BLaER1 treated with 17β-estradiol and CSF1 and Interleukin-3, amounts not matched to agents 10 nM and 100 nM (cell line): ENCODE measurements at regions not wholly inside any gene's neighbourhood (a gene's known extent, or its start where the extent isn't known, plus 50 kb on each side); places are given as distances from the start of the nearest gene placed in this dataset.
"Not testable (repeated sequence)": the region's sequence is repeated elsewhere in the genome, so short reads cannot be mapped to it uniquely, and the experiment has no call there.

Source experiments
- H3K27ac ChIP-seq, 11 experiments: shearing (Covaris generic); formaldehyde crosslinking; 2 replicates each; pipeline ENCODE4 v1.8.1; 2022
- H3K27me3 ChIP-seq, 11 experiments: shearing (Covaris generic); formaldehyde crosslinking; 2 replicates each; pipeline ENCODE4 v1.8.1; 2022
- H3K36me3 ChIP-seq, 11 experiments: shearing (Covaris generic); formaldehyde crosslinking; 2 replicates each; pipeline ENCODE4 v1.8.1; 2022
- H3K4me1 ChIP-seq, 10 experiments: shearing (Covaris generic); formaldehyde crosslinking; 2 replicates each; pipeline ENCODE4 v1.8.1; 2022
- H3K4me2 ChIP-seq, 11 experiments: shearing (Covaris generic); formaldehyde crosslinking; 2 replicates each; pipeline ENCODE4 v1.8.1; 2022
- H3K4me3 ChIP-seq, 10 experiments: shearing (Covaris generic); formaldehyde crosslinking; 2 replicates each; pipeline ENCODE4 v1.8.1; 2022
- H3K9ac ChIP-seq, 11 experiments: shearing (Covaris generic); formaldehyde crosslinking; 2 replicates each; pipeline ENCODE4 v1.8.1; 2022
- H3K9me3 ChIP-seq, 11 experiments: shearing (Covaris generic); formaldehyde crosslinking; replicated peaks in 1 of 11; 2 replicates each; pipeline ENCODE4 v1.8.1; 2022
- H4K20me1 ChIP-seq, 11 experiments: shearing (Covaris generic); formaldehyde crosslinking; 2 replicates each; pipeline ENCODE4 v1.8.1; 2022
- Cebpa-rat ChIP-seq, 11 experiments: shearing (Covaris generic); IDR thresholded peaks; 2 replicates each; pipeline ENCODE4 v1.8.1; 2022

DNA sequence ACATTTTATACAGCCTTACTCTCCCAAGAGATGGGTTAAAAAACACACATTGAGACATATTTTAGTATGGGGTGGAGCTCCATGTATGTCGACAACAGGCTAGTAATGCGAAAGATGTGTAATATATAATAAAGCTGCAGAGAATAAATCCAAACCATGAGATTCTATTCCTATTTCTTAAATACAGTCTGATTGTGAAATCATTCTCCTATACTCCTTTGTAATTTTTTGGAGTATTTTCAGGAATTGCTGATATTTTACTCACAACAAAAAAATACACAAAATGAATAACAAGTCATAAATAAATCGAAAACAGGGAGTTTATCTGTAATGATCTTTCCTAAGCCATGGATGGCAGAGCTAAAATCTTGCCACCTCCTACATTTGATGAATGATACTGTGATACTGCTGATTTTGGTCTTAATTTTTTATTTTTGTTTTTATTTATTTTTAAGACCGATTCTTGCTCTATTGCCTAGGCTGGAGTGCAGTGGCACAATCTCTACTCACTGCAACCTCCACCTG is 173.5 kb upstream of the KLF6 start:
- Histone ChIP-seq H3K4me2 (no peak overlapping the region), H3K9ac (no peak overlapping the region), H3K4me3 (no peak overlapping the region), H3K4me1 (peaks cover 0 to 19% (median 9%) of the 10 kb centered on the region in 10 experiments; a peak in 13 of 20 replicates), H3K27me3 (no peaks in the 10 kb centered on the region), H3K27ac (no peak overlapping the region), H4K20me1 (no peaks in the 10 kb centered on the region), H3K9me3 (no peaks in the 10 kb centered on the region), H3K36me3 (no peaks in the 10 kb centered on the region)
- no peak for TF ChIP-seq Cebpa-rat (IDR thresholded peaks at IDR 0.05)

DNA sequence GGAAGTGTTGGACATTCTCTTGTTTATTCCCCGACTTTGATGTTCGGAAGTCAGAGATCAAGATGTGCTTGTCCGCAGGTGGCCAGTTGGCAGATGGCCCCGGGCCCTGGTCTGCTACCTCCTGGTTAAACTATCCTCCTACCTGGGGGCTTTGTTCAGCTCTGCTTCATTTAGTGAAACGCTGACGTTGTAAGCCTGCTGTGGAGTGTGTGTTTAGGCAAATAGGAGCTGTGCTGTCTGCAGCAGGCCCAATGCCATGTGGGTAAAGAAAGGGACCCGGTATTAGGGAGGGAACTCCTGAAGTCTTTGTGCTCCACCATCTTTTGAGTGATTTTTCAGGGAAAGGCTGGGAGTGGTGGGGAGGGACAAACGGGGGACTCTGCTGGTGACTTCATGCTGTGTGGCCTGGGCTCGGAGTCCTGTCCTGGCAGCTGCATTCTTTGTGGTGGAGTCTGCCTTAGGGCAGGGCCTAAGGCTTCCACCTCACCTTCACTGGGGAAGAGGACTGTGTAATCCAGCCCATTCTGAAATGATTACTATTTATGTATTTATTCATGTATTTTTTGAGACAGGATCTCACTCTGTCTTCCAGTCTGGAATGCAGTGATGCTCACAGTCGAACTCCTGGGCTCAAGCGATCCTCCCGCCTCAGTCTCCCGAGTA is 171.1 kb upstream of the KLF6 start:
- Histone ChIP-seq H3K9ac (no peak overlapping the region), H3K27ac (no peak overlapping the region), H3K27me3 (no peaks in the 10 kb centered on the region), H3K4me1 (peaks cover 0 to 17% (median 8%) of the 10 kb centered on the region in 10 experiments; a peak in 13 of 20 replicates), H3K36me3 (no peaks in the 10 kb centered on the region), H4K20me1 (no peaks in the 10 kb centered on the region), H3K9me3 (no peaks in the 10 kb centered on the region), H3K4me3 (no peak overlapping the region), H3K4me2 (no peak overlapping the region)
- no peak for TF ChIP-seq Cebpa-rat (IDR thresholded peaks at IDR 0.05)

DNA sequence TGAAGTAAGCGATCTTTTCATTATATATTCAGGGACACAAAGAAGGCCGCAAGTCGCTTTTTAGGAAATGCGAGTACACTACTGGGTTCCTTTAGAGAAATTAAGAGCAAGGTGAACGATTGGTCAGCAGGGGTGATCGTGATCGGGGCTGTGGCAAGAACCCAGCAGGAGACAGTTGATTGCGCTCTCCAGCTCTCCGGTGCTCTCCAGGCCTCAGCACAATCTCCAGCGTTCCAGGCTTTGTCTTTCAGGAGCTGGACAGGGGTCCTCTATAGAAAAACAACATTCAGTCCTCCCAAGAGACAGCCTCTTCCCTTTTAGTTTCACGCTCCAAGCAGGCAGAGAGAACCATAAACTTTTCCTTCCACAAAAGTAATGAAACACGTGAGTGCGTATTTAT is 170.5 kb upstream of the KLF6 start:
- Histone ChIP-seq H3K36me3 (no peaks in the 10 kb centered on the region), H3K4me3 (no peak overlapping the region), H3K27ac (no peak overlapping the region), H3K4me1 (peaks cover 0 to 11% (median 7%) of the 10 kb centered on the region in 10 experiments; a peak in 12 of 20 replicates), H4K20me1 (no peaks in the 10 kb centered on the region), H3K9ac (no peak overlapping the region), H3K4me2 (no peak overlapping the region), H3K9me3 (no peaks in the 10 kb centered on the region), H3K27me3 (no peaks in the 10 kb centered on the region)
- TF ChIP-seq Cebpa-rat (IDR thresholded peaks at IDR 0.05): no peak

DNA sequence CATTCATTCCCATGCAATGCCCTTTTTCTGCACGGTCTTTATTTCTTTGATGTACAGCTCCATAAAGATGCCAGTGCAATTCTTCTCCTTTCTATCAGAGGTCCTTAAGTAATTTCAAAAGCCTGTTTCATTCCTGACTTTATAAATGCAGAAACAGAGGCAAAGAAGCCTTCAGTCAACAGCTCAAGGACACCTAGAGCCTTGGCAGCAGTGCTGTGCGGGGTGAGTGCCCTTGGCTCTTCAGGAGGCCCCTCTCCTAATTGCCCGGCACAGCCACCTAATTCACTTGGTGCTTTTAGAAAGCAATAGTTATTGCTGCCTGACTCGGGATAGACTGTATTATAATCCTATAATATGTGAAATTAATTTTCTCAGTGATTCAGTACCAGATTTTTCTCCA is 169.6 kb upstream of the KLF6 start:
- Histone ChIP-seq H4K20me1 (no peaks in the 10 kb centered on the region), H3K27ac (no peak overlapping the region), H3K4me2 (no peak overlapping the region), H3K4me1 (peaks cover 0 to 4% (median 1%) of the 10 kb centered on the region in 10 experiments; a peak in 8 of 20 replicates), H3K9ac (no peak overlapping the region), H3K4me3 (no peak overlapping the region), H3K9me3 (no peaks in the 10 kb centered on the region), H3K27me3 (no peaks in the 10 kb centered on the region), H3K36me3 (no peaks in the 10 kb centered on the region)
- TF ChIP-seq Cebpa-rat (IDR thresholded peaks at IDR 0.05): no peak

DNA sequence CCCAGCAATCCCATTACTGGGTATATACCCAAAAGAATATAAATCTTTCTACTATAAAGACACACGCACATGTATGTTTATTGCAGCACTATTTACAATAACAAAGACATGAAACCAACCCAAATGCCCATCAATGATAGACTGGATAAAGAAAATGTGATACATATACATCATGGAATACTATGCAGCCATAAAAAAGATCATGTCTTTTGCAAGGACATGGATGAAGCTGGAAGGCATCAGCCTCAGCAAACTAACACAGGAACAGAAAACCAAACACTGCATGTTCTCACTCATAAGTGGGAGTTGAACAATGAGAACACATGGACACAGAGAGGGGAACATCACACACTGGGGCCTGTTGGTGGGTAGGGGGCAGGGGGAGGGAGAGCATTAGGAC is 169.0 kb upstream of the KLF6 start:
- H4K20me1 ChIP-seq, H3K27ac ChIP-seq, H3K36me3 ChIP-seq, H3K4me2 ChIP-seq, H3K4me1 ChIP-seq, H3K9me3 ChIP-seq, H3K4me3 ChIP-seq, H3K27me3 ChIP-seq, H3K9ac ChIP-seq: not testable (repeated sequence)

DNA sequence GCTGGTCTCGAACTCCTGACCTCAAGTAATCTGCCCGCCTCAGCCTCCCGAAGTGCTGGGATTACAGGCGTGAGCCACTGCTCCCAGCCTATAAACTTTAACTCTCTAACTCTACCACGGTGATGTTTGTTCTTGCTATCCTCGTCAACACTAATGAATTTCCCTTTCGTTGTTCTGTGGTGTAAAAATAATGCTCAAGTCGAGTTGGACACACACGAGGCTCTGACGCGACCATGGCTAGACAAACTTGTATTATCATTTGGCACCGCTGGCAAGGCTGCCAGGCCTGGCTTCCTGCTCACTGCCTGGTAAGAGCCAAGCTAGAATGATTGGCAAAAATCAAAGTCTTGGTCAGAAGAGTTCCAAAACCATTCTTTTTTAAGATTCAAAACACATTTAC is 167.0 kb upstream of the KLF6 start:
- no peak for TF ChIP-seq Cebpa-rat (IDR thresholded peaks at IDR 0.05)
- no peaks in the 10 kb centered on the region for H3K9me3 ChIP-seq
- no peak overlapping the region for H3K4me2 ChIP-seq
- H3K4me3 ChIP-seq: no peak overlapping the region
- no peaks in the 10 kb centered on the region for H3K27me3 ChIP-seq
- H3K36me3 ChIP-seq: no peaks in the 10 kb centered on the region
- H3K4me1 ChIP-seq: peaks cover 0 to 5% (median 0%) of the 10 kb centered on the region in 10 experiments; a peak in 3 of 20 replicates
- H3K9ac ChIP-seq: no peak overlapping the region
- H4K20me1 ChIP-seq: no peaks in the 10 kb centered on the region
- H3K27ac ChIP-seq: no peak overlapping the region

DNA sequence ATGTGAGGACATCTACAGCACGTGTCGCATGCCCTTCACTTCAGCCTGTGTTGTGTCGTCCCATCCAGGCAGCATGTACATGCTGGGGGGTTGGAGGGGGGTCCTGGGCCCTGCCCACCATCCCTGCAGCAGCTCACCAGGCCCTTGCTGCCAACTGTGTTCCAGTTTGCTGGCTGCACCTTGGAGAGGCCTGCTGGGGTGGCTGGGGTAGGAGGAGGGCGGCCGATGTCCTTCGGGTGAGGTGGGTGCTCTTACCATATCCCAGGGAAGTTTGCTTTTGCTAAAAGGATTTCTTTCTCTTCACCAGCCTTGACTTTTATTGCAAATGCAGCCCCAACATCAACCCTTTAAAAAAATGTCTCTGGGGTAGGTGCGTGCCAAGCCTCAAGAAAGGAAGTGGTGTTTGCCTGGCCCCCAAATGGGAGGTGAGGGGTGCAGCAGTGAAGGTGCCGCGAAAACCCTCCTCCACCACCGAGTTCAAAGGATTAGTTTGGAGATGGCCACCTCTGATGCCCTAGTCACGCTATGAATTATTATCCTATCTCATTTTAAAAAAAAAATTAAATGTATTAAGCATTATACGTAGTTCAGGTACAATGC is 165.8 kb upstream of the KLF6 start:
- Histone ChIP-seq H4K20me1 (no peaks in the 10 kb centered on the region), H3K27me3 (no peaks in the 10 kb centered on the region), H3K4me1 (peaks cover 0 to 11% (median 0%) of the 10 kb centered on the region in 10 experiments; a peak in 4 of 20 replicates), H3K4me3 (no peak overlapping the region), H3K27ac (no peak overlapping the region), H3K4me2 (no peak overlapping the region), H3K9me3 (no peaks in the 10 kb centered on the region), H3K9ac (no peak overlapping the region), H3K36me3 (no peaks in the 10 kb centered on the region)
- no peak for TF ChIP-seq Cebpa-rat (IDR thresholded peaks at IDR 0.05)

DNA sequence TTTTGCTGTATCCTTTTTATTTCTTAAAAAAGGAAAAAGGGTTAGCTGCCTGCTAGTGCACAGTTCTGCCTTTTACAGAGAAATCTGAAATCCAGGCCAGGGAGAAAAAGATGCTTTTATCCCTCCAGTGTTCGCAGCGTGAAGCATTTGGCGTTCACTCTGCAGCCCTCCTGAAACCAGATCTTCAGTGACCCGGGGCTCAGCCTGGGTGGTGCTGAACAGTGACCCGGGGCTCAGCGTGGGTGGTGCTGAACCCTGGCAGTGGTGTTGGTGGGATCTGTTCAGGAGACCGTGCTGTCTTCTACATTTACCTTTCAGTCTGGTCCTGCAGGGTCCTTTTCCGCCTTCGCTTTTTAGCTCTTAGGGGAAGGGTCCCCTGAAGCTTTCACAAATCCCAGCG is 164.7 kb upstream of the KLF6 start:
- peaks cover 0 to 11% (median 0%) of the 10 kb centered on the region in 10 experiments; a peak in 4 of 20 replicates for H3K4me1 ChIP-seq
- H3K27me3 ChIP-seq: no peaks in the 10 kb centered on the region
- no peaks in the 10 kb centered on the region for H4K20me1 ChIP-seq
- peaks cover 0 to 3% (median 1%) of the 10 kb centered on the region in 11 experiments; a peak in 6 of 22 replicates for H3K9me3 ChIP-seq
- H3K27ac ChIP-seq: no peak overlapping the region
- H3K4me2 ChIP-seq: no peak overlapping the region
- H3K4me3 ChIP-seq: no peak overlapping the region
- H3K9ac ChIP-seq: no peak overlapping the region
- no peak for TF ChIP-seq Cebpa-rat (IDR thresholded peaks at IDR 0.05)
- no peaks in the 10 kb centered on the region for H3K36me3 ChIP-seq

DNA sequence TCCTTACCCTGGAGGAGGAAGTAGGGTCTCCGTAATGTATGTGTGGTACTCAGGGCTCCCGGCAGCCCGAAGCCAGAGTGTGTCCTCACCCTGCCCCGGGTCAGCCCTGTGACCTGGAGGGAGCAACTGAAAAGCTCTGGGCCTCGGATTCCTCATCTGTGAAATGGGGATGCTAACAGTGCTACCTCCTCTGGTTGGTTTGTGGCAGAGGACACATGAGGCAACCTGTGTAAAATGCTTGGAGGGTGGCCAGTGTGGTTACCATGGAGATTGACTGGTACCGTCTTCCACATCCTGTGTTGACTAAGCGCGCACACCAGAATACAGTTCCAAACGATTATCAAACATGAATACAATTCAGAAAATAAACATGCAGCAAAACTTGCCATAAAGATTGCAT is 163.8 kb upstream of the KLF6 start:
- peaks cover 0 to 11% (median 6%) of the 10 kb centered on the region in 11 experiments; a peak in 8 of 22 replicates for H3K9me3 ChIP-seq
- H3K27me3 ChIP-seq: no peaks in the 10 kb centered on the region
- no peak overlapping the region for H3K9ac ChIP-seq
- H3K4me3 ChIP-seq: no peak overlapping the region
- H3K27ac ChIP-seq: no peak overlapping the region
- H3K36me3 ChIP-seq: no peaks in the 10 kb centered on the region
- TF ChIP-seq Cebpa-rat (IDR thresholded peaks at IDR 0.05): no peak
- peak overlapping the region in 1 of 11 experiments; percentile 9; a peak in 1 of 22 replicates for H3K4me2 ChIP-seq
- H4K20me1 ChIP-seq: no peaks in the 10 kb centered on the region
- H3K4me1 ChIP-seq: peaks cover 0 to 11% (median 0%) of the 10 kb centered on the region in 10 experiments; a peak in 4 of 20 replicates
